ENCODE measurements at regions not wholly inside any gene's neighbourhood (a gene's known extent, or its start where the extent isn't known, plus 50 kb on each side); places are given as distances from the start of the nearest gene placed in this dataset.
"Not testable (repeated sequence)": the region's sequence is repeated elsewhere in the genome, so short reads cannot be mapped to it uniquely, and the experiment has no call there.

DNA sequence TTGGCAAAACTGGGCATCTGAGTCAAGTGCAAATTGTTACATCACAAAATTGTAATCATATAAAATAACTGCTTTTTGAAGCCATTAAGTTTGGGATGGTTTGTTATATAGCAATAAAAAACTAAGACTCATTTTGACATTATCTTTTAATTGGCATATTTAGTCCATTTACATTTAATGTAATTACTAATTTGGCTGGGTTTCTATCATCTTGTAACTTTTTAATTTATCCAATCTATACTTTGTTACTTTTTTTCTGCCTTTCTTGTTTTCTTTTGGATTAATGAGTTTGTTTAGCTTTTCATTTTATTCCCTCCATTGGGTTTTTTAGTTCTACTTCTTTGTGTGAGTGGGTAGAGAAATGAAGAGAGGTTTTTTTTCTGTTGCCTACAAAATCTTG, 76.3 kb downstream of the DRAM2 start:
- no peak for DNase-seq

DNA sequence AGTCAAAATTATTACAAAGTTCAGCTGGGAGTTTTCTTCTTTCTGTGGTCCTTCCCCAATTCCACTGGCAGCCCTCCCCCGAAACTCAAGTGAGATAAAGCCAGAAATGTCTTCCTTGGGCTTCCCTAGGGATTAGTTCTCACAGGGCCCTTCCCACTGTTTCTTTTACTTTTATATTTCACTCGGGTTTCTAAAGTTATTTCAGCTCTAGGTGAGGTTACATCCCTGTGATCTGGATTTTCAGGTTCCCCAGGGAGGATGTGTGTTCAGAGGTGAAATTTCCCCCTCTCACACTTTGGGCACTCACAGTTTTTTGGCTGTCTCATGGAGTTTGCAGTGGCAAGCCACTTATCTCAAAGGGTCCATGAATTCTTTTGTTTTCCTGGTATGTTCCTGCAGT, 77.3 kb downstream of the DRAM2 start:
- DNase-seq = no peak

DNA sequence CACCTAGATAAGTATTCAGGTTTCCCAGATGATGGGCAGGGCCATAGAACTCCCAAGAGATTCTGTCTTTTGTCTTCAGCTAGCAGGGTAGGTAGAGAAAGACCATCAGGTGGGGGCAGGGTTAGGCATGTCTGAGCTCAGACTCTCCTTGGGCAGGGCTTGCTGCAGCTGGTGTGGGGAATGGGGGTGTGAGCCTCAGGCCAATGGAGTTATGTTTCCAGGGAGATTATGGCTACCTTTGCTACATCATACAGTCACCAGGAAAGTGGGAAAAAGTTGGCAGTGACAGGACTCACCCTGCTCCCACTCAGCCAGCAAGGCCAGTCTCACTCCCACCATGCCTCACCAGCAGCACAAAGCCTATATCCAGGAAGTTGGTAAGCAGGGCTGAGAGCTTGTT, 77.8 kb downstream of the DRAM2 start:
- no peak for DNase-seq

DNA sequence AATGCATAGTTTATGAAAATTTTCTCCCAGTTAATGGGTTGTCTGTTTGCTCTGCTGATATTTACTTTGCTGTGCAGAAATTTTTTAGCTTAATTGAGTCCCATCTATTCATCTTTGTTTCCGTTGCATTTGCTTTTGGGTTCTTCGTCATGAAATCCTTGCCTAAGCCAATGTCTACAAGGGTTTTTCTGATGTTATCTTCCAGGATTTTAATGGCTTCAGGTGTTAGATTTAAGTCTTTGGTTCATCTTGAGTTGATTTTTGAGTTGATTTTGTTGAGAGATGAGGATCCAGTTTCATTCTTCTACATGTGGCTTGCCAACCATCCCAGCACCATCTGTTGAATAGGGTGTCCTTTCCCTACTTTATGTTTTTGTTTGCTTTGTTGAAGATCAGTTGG, 85.2 kb downstream of the DRAM2 start:
- no peak for DNase-seq

DNA sequence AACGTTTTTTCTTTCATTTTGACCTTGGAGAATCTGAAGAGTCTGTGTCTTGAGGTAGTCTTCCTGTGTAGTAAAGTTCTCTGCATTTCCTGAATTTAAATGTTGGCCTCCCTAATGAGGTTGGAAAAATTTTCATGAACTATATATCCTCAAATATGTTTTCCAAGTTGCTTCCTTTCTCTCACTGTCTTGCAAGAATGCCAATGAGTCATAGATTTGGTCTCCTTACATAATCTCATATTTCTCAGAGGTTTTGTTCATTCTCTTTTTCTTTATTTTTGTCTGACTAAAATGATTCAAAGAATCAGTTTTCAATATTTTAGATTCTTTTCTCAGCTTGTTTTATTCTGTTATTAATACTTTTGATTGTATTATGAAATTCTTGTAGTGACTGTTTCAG, 87.6 kb downstream of the DRAM2 start:
- DNase-seq = no peak

DNA sequence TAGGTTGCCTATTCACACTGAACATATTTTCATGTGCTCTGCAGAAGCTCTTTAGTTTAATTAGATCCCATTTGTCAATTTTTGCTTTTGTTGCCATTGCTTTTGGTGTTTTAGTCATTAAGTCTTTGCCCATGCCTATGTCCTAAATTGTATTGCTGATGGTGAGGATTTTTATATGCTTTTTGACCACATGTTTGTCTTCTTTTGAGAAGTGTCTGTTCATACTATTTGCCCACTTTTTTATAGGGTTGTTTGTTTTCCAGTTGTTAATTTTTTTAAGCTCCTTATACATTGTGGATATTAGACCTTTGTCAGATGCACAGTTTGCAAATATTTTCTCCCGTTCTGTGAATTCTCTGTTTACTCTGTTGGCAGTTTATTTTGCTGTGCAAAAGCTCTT, 84.5 kb upstream of the LRIF1 start:
- not testable (repeated sequence) for DNase-seq

DNA sequence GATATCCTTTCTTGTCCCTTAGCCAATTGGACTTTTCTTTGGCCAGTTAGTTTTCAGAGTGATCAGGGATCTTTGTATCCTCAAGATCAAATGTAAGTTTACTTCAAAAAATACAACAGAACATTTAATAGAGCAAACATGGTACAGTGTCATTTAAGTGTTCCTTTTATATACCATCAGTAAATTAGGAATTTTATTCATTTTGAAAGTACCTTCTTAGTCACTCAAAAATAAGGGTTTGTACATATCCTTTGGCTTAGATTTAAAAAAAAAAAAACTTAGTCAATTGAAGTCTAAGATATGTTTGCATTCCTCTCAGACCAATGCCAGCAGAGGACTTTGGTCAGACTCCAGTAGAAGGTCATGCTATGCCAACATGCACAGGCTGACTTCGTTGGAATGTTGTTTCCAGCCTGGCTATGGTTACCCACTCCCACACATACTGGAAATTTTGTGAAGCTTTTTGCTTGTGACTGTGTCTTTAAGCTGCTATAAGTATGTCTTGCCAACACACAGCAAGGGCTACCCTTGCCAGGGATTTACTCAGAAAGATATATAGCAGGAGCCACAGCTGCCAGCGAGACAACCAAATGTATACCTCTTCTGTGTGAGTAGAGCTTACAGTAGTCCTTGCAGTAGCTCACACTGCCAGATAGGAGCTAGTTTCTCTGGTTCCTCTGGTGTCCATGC, 81.5 kb upstream of the LRIF1 start:
- no peak for DNase-seq

DNA sequence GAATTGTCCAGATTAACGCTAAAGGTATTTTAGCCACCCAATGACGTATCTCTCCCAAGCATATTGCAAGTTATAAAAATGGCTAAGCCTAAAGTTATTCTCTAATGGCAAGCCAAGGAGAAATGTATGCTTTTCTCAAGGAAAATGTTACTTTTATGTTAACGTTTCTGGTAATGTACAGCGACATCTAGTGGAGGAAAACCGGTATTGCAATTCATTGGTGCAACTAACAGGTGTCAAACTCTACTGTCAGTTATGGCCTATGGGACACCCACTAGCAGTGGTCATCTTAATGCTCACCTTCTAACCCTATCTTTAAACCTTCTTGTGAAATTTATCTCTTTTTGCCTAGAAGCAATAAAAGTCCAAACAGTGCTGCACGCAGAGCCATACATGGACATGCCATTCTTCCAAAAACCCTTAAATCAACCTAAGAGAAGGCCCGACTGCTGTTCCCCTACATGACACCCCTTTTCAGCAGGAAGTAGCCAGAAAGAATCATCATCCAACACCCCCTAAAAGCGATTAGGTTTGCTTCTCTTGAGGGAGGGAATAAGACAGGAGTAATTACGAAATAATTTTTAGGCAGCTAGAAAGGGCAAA, 68.7 kb upstream of the LRIF1 start:
- DNase-seq = peak; percentile 15 to 35

DNA sequence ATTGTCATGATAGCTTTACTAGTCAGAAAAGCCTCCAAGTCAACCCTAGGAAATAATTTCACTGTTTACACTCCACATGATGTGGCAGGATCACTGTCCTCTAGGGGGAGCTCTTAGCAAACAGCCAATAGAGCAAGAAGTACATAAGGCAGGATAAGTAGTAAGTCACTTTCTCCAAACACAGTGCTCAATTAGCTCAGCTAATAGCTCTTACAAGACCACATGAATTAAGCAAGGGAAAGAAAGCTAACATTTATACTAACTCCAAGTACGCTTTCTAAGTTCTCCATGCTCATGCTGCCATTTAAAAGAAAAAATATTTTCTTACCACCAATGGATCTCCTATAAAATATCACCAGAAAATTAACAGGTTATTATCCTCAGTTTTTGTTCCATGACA, 66.9 kb upstream of the LRIF1 start:
- peak; percentile 39 to 69 for DNase-seq

DNA sequence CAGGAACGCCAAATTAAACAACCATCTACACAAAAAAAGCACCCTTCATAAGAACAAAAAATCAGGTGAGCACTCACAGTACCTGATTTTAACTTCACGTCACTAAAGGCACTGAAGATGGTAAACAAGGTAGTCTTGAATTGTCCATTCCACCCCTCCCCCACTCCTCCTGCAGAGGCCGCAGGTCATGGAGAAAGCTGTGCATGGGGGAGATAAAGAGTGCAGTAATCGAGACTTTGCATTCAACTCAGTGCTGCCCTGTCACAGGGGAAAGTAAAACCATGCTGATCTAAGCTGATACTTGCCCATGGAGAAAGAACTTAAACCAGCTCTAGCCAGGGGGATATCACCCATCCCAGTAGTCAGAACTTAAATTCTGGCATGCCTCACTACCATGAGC, 61.4 kb upstream of the LRIF1 start:
- no peak for DNase-seq

DNA sequence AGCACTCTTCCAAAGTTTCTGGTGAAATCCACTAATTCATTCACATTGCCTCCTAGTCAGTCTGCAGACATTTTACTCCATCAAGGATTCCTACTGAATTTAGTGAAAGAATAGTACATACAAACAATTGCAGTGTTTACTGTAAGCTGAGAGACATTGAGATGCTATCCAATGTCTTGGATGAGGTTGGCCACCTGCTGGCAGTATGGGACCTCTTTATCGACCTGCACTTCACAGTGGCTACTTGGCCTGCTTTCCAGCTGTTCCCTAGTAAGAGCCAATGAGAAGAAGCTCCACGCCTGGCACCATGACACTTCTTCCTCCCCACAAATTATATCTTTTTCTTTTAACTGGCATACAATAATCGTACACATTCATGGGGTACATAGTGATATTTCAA, 51.5 kb upstream of the LRIF1 start:
- no peak for DNase-seq
